OCI-LY3 (cell line): ENCODE measurements at regions not wholly inside any gene's neighbourhood (a gene's known extent, or its start where the extent isn't known, plus 50 kb on each side); places are given as distances from the start of the nearest gene placed in this dataset.

ENCODE experiments used
- CTCF ChIP-seq: fragments of 200-600, 300-600 bp; sonication (generic); IDR thresholded peaks from 2 replicates; pipeline ENCODE4 v1.5.1; 2014; ENCODE audit warnings: antibody characterized with exemption, low read length, low read depth
- EZH2phosphoT487 ChIP-seq: fragments of 200-600 bp; shearing (Covaris generic); IDR thresholded peaks from 2 replicates; pipeline ENCODE4 v1.6.1; 2018; ENCODE audit warnings: antibody characterized with exemption, mixed run types, low read depth

GRCh38 chr1:208855403-208855802 lies 611.2 kb upstream of the PLXNA2 start:
- no peak for TF ChIP-seq CTCF
- TF ChIP-seq EZH2phosphoT487, result no peak
